Thoracic aorta (tissue), 2 donors: ENCODE measurements at regions not wholly inside any gene's neighbourhood (a gene's known extent, or its start where the extent isn't known, plus 50 kb on each side); places are given as distances from the start of the nearest gene placed in this dataset.

Experiments
- ATAC-seq: fragments of 150-250 bp; one replicate; pipeline ENCODE4 v1.8.0; 2017; ENCODE audit warnings: low read depth; ENCODE audit not compliant: insufficient number of reproducible peaks, low FRiP score
- DNase-seq: peaks from one replicate; pipeline ENCODE4 v3.0.0-alpha.2; 2020; ENCODE audit warnings: low spot score
- H3K27ac ChIP-seq, 2 donors: fragments of 200-600 bp; sonication (generic); 1 replicate in 1 of 2; 2 replicates in 1 of 2; pipeline ENCODE4 v1.5.1; 2016; ENCODE audit warnings: mild to moderate bottlenecking in 2 of 2, moderate library complexity in 2 of 2
- H3K27me3 ChIP-seq: fragments of 200-600 bp; sonication (generic); replicated peaks from 2 replicates; pipeline ENCODE4 v1.6.0; 2016; ENCODE audit warnings: mild to moderate bottlenecking; ENCODE audit not compliant: insufficient read depth
- H3K36me3 ChIP-seq: fragments of 200-600 bp; sonication (generic); one replicate; pipeline ENCODE4 v1.5.1; 2016
- H3K4me1 ChIP-seq, 2 donors: fragments of 200-600 bp; sonication (generic); 1 replicate in 1 of 2; 2 replicates in 1 of 2; pipeline versions ENCODE4 v1.5.1 to v1.6.0; 2016; ENCODE audit warnings: low read depth in 2 of 2, mild to moderate bottlenecking in 1 of 2; ENCODE audit not compliant: control insufficient read depth in 1 of 2
- H3K4me3 ChIP-seq: fragments of 200-600 bp; sonication (generic); 2 replicates; pipeline ENCODE4 v1.5.1; 2016; ENCODE audit warnings: mild to moderate bottlenecking
- H3K9me3 ChIP-seq: fragments of 200-600 bp; sonication (generic); 2 replicates; pipeline ENCODE4 v1.5.1; 2016
- CTCF ChIP-seq: fragments of 200-600 bp; sonication (generic); IDR thresholded peaks from one replicate; pipeline ENCODE4 v1.5.1; 2019; ENCODE audit warnings: antibody characterized with exemption

DNA sequence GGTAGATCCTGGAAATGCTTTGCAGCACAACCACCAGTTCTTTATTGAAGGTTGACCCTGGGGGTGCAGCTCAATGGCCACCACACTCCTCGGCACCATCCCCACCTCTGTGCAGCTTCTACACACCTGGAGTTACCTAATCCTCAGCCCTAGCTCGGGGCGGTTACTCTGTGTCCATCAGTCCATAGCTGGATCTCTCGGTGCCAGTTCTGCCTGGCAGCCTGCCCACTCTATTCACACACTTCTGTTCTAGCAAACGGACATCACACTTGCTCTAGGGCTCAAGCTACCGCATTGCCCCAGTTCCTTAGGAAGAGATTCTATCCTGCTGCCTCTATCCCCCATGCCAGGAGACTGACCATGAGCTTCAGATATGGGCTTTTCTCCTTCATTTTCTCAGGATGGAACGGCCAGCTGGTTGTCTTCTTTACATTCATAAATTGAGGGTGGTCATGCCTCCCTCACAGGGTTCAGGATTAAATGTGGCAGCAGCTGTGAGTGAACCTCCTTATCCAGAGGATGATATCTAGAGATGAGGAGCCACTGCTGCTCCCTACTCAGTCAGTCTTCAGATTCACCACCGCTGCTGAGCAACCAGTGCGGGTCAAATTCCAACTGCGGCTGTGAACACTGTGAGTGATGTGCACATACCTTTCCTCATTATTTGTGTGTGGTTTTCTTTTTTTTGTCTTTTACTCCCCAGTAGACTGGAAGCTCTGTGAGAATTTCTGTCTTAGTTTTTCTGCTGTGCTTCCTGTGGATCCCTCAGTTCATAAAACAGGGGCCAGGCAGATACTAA is 66.9 kb upstream of the TRIB2 start:
- no peak for DNase-seq

GRCh38 chr2:12651641-12652040 is 65.1 kb upstream of the TRIB2 start:
- no peaks in the 10 kb centered on the region for H3K9me3 ChIP-seq
- TF ChIP-seq CTCF = no peak
- H3K27me3 ChIP-seq = no peaks in the 10 kb centered on the region
- H3K4me1 ChIP-seq = no peaks in the 10 kb centered on the region
- no peaks in the 10 kb centered on the region for H3K36me3 ChIP-seq
- DNase-seq (no peak), ATAC-seq (no peak)
- no peak overlapping the region for H3K4me3 ChIP-seq
- H3K27ac ChIP-seq = no peak overlapping the region

More for the DNA sequence above, 66.9 kb upstream of the TRIB2 start:
- TF ChIP-seq CTCF = no peak
- Histone ChIP-seq H3K4me3 (no peak overlapping the region), H3K4me1 (no peaks in the 10 kb centered on the region), H3K9me3 (no peaks in the 10 kb centered on the region), H3K27me3 (no peaks in the 10 kb centered on the region), H3K36me3 (no peaks in the 10 kb centered on the region), H3K27ac (no peak overlapping the region)
- no peak for ATAC-seq

GRCh38 chr2:12652723-12653122 is 64.0 kb upstream of the TRIB2 start:
- ATAC-seq = no peak
- Histone ChIP-seq H3K27ac (no peak overlapping the region), H3K4me1 (no peaks in the 10 kb centered on the region), H3K4me3 (no peak overlapping the region), H3K9me3 (no peaks in the 10 kb centered on the region), H3K36me3 (no peaks in the 10 kb centered on the region), H3K27me3 (no peaks in the 10 kb centered on the region)
- no peak for DNase-seq
- TF ChIP-seq CTCF = no peak

DNA sequence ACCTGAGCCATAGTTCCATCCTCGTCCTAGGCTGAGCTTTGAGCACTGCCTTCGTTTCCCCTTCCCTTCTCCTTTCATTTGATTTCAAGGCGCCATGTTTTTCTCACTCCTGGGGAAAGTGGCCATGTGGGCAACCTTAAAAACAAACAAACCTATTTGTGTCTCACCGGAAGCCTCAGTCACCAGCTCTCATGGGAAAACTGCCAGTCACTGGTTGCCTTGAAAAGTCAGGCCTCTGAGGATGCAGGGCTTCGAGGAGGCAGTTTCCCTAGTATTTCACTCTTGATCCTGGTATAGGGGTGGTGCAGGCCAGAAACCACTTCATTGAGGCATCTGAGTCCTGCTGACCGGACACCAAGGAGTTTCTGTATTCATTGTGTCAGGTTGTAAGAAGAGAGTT is 59.2 kb upstream of the TRIB2 start:
- no peak overlapping the region for H3K27ac ChIP-seq
- no peaks in the 10 kb centered on the region for H3K36me3 ChIP-seq
- peaks cover 0 to 3% of the 10 kb centered on the region in 2 donors for H3K4me1 ChIP-seq
- no peaks in the 10 kb centered on the region for H3K9me3 ChIP-seq
- no peak for TF ChIP-seq CTCF
- DNase-seq = no peak
- H3K27me3 ChIP-seq = no peaks in the 10 kb centered on the region
- no peak overlapping the region for H3K4me3 ChIP-seq
- no peak for ATAC-seq

GRCh38 chr2:12658310-12658945 is 58.3 kb upstream of the TRIB2 start:
- Histone ChIP-seq H3K27me3 (no peaks in the 10 kb centered on the region), H3K9me3 (no peaks in the 10 kb centered on the region), H3K36me3 (no peaks in the 10 kb centered on the region), H3K4me1 (peaks cover 0 to 11% of the 10 kb centered on the region in 2 donors), H3K27ac (no peak overlapping the region), H3K4me3 (no peak overlapping the region)
- ATAC-seq = no peak
- no peak for DNase-seq
- TF ChIP-seq CTCF = no peak
